ENCODE measurements at regions not wholly inside any gene's neighbourhood (a gene's known extent, or its start where the extent isn't known, plus 50 kb on each side); places are given as distances from the start of the nearest gene placed in this dataset.

DNA sequence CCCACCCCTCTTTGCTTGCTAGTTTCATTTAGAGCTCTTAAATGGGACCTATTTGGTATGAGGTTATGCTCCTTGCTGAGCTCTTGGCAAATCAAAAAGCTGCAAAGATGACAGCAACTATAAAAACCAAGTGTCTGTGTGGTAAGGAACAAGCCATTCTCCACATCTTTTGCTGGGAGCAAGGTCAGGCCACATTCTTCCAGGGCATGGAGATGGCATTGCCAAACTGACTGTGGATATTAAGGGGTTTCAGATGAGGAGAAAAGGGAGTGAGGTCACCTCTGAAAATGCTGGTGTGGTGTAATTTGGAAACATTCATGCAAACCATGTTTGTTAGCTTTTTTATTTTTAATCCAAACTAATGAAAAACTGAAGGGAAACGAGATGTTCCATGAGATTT, 218.8 kb upstream of the IL12B start:
- TF ChIP-seq GATA2 (IDR thresholded peaks at IDR 0.05; ENCODE audit: low read depth, low read length) (no peak), GATA3 (IDR thresholded peaks at IDR 0.05; ENCODE audit: low read depth, low read length) (no peak)

Data from SH-SY5Y (cell line).